Umbilical cord (tissue), 1 donor: ENCODE measurements at regions not wholly inside any gene's neighbourhood (a gene's known extent, or its start where the extent isn't known, plus 50 kb on each side); places are given as distances from the start of the nearest gene placed in this dataset.
A peak's percentile ranks its signal among the peaks of the same experiment; 100 is the strongest.

ENCODE experiments used
- DNase-seq: peaks from one replicate; pipeline ENCODE4 v3.0.0-alpha.2; 2015; ENCODE audit warnings: low spot score

GRCh38 chr14:55734731-55735130, 154.7 kb downstream of the KTN1 start:
- DNase-seq: no peak

GRCh38 chr14:55739967-55740648, 160.1 kb downstream of the KTN1 start:
- no peak for DNase-seq

GRCh38 chr14:55740649-55740989, 160.6 kb downstream of the KTN1 start:
- DNase-seq: no peak

- no peak for DNase-seq
Observed at GRCh38 chr14:55741240-55741639, 161.2 kb downstream of the KTN1 start.

GRCh38 chr14:55743551-55743950, 163.5 kb downstream of the KTN1 start:
- no peak for DNase-seq

GRCh38 chr14:55744321-55744720, 164.3 kb downstream of the KTN1 start:
- no peak for DNase-seq

- DNase-seq: no peak
Observed at GRCh38 chr14:55745906-55746305, 165.9 kb downstream of the KTN1 start.

- no peak for DNase-seq
Observed at GRCh38 chr14:55746558-55746957, 166.6 kb downstream of the KTN1 start.

- DNase-seq: no peak
Observed at GRCh38 chr14:55747186-55747585, 167.2 kb downstream of the KTN1 start.

- DNase-seq: no peak
Observed at GRCh38 chr14:55749201-55749812, 169.3 kb downstream of the KTN1 start.

- DNase-seq: no peak
Observed at GRCh38 chr14:55749946-55750345, 169.9 kb downstream of the KTN1 start.

- peak; percentile 57 for DNase-seq
Observed at GRCh38 chr14:55752580-55753390, 172.8 kb downstream of the KTN1 start.

- DNase-seq: no peak
Observed at GRCh38 chr14:55754471-55754870, 174.5 kb downstream of the KTN1 start.

- no peak for DNase-seq
Observed at GRCh38 chr14:55754871-55755270, 174.9 kb downstream of the KTN1 start.

GRCh38 chr14:55756078-55756477, 176.1 kb downstream of the KTN1 start:
- DNase-seq: no peak

GRCh38 chr14:55756557-55756956, 176.6 kb downstream of the KTN1 start:
- DNase-seq: no peak

- DNase-seq: no peak
Observed at GRCh38 chr14:55758796-55759195, 178.8 kb downstream of the KTN1 start.

GRCh38 chr14:55760789-55761566, 181.0 kb downstream of the KTN1 start:
- DNase-seq: no peak

GRCh38 chr14:55761651-55762050, 181.6 kb downstream of the KTN1 start:
- DNase-seq: no peak

- no peak for DNase-seq
Observed at GRCh38 chr14:55762595-55763232, 182.7 kb downstream of the KTN1 start.

GRCh38 chr14:55764784-55765183, 184.8 kb downstream of the KTN1 start:
- DNase-seq: no peak

GRCh38 chr14:55766071-55766470, 186.1 kb downstream of the KTN1 start:
- DNase-seq: no peak
